ENCODE measurements at regions not wholly inside any gene's neighbourhood (a gene's known extent, or its start where the extent isn't known, plus 50 kb on each side); places are given as distances from the start of the nearest gene placed in this dataset.

GRCh38 chr12:88643685-88644084 is 63.4 kb upstream of the KITLG start:
- no peak for TF ChIP-seq CTCF (IDR thresholded peaks at IDR 0.05)
- no peak for TF ChIP-seq POLR2A (IDR thresholded peaks at IDR 0.05)
- TF ChIP-seq POLR2AphosphoS5 (IDR thresholded peaks at IDR 0.05): no peak
- no peak for TF ChIP-seq EP300 (IDR thresholded peaks at IDR 0.05)
